PC-3 (cell line): ENCODE measurements at regions not wholly inside any gene's neighbourhood (a gene's known extent, or its start where the extent isn't known, plus 50 kb on each side); places are given as distances from the start of the nearest gene placed in this dataset.

Experiments used
- ATAC-seq: fragments of 200-7000 bp; cut with Tn5 transposase; 2 replicates; pipeline ENCODE4 v1.9.1; 2020; ENCODE audit warnings: mild to moderate bottlenecking, moderate library complexity
- BruUV-seq: library from RNA; stranded (reverse); fragments of 400-500 nt; replicated peaks from 2 replicates; lab custom pipeline; 2021; lab: Mats Ljungman, UMichigan
- CTCF ChIA-PET: fragments of 300-600 bp; sonication (Branson Sonifier 250); formaldehyde crosslinking; loops from one replicate; lab custom pipeline; 2022; ENCODE audit warnings: antibody characterized with exemption; lab: Charles Lee
- POLR2A ChIA-PET: fragments of 300-600 bp; sonication (Branson Sonifier 250); formaldehyde crosslinking; loops from one replicate; lab custom pipeline; 2022; ENCODE audit warnings: antibody characterized with exemption; ENCODE audit not compliant: unreplicated experiment; lab: Charles Lee
- DNase-seq: peaks from one replicate; pipeline ENCODE4 v3.0.0-alpha.2; 2015
- H2AFZ ChIP-seq: fragments of 300-600 bp; sonication (generic); 2 replicates; pipeline ENCODE4 v1.6.0; 2016; ENCODE audit warnings: antibody characterized with exemption, low read length
- H3F3A ChIP-seq: fragments of 300-600 bp; sonication (generic); one replicate; pipeline ENCODE4 v1.6.0; 2017; ENCODE audit warnings: antibody characterized with exemption, low read length, control low read depth, mild to moderate bottlenecking; ENCODE audit not compliant: unreplicated experiment
- H3K27ac ChIP-seq: fragments of 300-600 bp; sonication (generic); 2 replicates; pipeline ENCODE4 v1.5.1; 2016; ENCODE audit warnings: mild to moderate bottlenecking, low read length
- H3K27me3 ChIP-seq: fragments of 300-600 bp; sonication (generic); 2 replicates; pipeline ENCODE4 v1.6.1; 2016; ENCODE audit warnings: low read length, mixed read lengths
- H3K36me3 ChIP-seq: fragments of 300-600 bp; sonication (generic); 2 replicates; pipeline ENCODE4 v1.6.1; 2016; ENCODE audit warnings: low read depth, mixed run types, low read length, mixed read lengths
- H3K4me1 ChIP-seq: fragments of 300-600 bp; sonication (generic); 2 replicates; pipeline ENCODE4 v1.5.1; 2016; ENCODE audit warnings: low read length; ENCODE audit not compliant: insufficient read depth
- H3K4me2 ChIP-seq: fragments of 300-600 bp; sonication (generic); 2 replicates; pipeline ENCODE4 v1.6.0; 2016; ENCODE audit warnings: low read length
- H3K4me3 ChIP-seq: fragments of 300-600 bp; sonication (generic); 2 replicates; pipeline ENCODE4 v1.5.1; 2016; ENCODE audit warnings: mild to moderate bottlenecking, low read length, mixed read lengths
- H3K79me2 ChIP-seq: fragments of 300-600 bp; sonication (generic); 2 replicates; pipeline ENCODE4 v1.6.1; 2017; ENCODE audit warnings: low read length, mixed read lengths
- H3K9ac ChIP-seq: fragments of 300-600 bp; sonication (generic); 2 replicates; pipeline ENCODE4 v1.6.0; 2016; ENCODE audit warnings: mild to moderate bottlenecking, low read length
- H3K9me2 ChIP-seq: fragments of 300-600 bp; sonication (generic); replicated peaks from 2 replicates; pipeline ENCODE4 v1.6.1; 2016; ENCODE audit warnings: mixed run types, low read length, mixed read lengths
- H3K9me3 ChIP-seq: fragments of 300-600 bp; sonication (generic); 2 replicates; pipeline ENCODE4 v1.6.1; 2016; ENCODE audit warnings: low read length, mixed read lengths
- H4K20me1 ChIP-seq: fragments of 300-600 bp; sonication (generic); 2 replicates; pipeline ENCODE4 v1.6.1; 2016; ENCODE audit warnings: low read length, mixed read lengths
- CTCF ChIP-seq: fragments of 300-600 bp; sonication (generic); conservative IDR thresholded peaks from 2 replicates; pipeline ENCODE4 v1.5.1; 2017; ENCODE audit warnings: antibody characterized with exemption, low read depth, mild to moderate bottlenecking, low read length
- EZH2 ChIP-seq: fragments of 300-600 bp; sonication (generic); IDR thresholded peaks from one replicate; pipeline ENCODE4 v1.6.1; 2017; ENCODE audit warnings: antibody characterized with exemption, mild to moderate bottlenecking, low read length; ENCODE audit not compliant: unreplicated experiment
- EZH2phosphoT487 ChIP-seq: fragments of 300-600 bp; sonication (generic); IDR thresholded peaks from 2 replicates; pipeline ENCODE4 v1.6.1; 2018; ENCODE audit warnings: mild to moderate bottlenecking, antibody characterized with exemption, low read length, borderline replicate concordance
- intact Hi-C: fragments of 100-400 bp; cut with micrococcal nuclease; formaldehyde crosslinking; loops from 2 replicates; pipeline ENCODE4 v1.9.0; 2023

GRCh38 chr11:134637091-134638015 lies 225.3 kb upstream of the B3GAT1 start:
- Histone ChIP-seq H3K9me2 (no peaks in the 10 kb centered on the region), H3K9me3 (no peaks in the 10 kb centered on the region), H3K4me1 (no peaks in the 10 kb centered on the region), H3K27ac (no peak overlapping the region), H3F3A (no peaks in the 10 kb centered on the region), H3K79me2 (no peaks in the 10 kb centered on the region), H2AFZ (no peak overlapping the region), H3K9ac (no peak overlapping the region), H3K27me3 (peaks cover 81% of the 10 kb centered on the region), H3K4me3 (no peak overlapping the region), H4K20me1 (no peaks in the 10 kb centered on the region), H3K36me3 (no peaks in the 10 kb centered on the region), H3K4me2 (no peak overlapping the region)
- ChIA-PET CTCF (no interaction called here), POLR2A (no interaction called here)
- ATAC-seq (no peak), DNase-seq (no peak)
- intact Hi-C loops: no loop called here
- TF ChIP-seq EZH2phosphoT487 (no peak), EZH2 (no peak), CTCF (no peak)
- BruUV-seq: no TSS peak

- Histone ChIP-seq H3K9ac (no peak overlapping the region), H3K36me3 (no peaks in the 10 kb centered on the region), H4K20me1 (no peaks in the 10 kb centered on the region), H3K27me3 (peaks cover 76% of the 10 kb centered on the region), H3K9me3 (no peaks in the 10 kb centered on the region), H3K4me1 (no peaks in the 10 kb centered on the region), H3K4me2 (no peak overlapping the region), H2AFZ (no peak overlapping the region), H3F3A (no peaks in the 10 kb centered on the region), H3K27ac (no peak overlapping the region), H3K9me2 (no peaks in the 10 kb centered on the region), H3K4me3 (no peak overlapping the region), H3K79me2 (no peaks in the 10 kb centered on the region)
- BruUV-seq: no TSS peak
- no peak for ATAC-seq
- no peak for DNase-seq
- CTCF ChIA-PET: no interaction called here
- TF ChIP-seq EZH2: no peak
- no peak for TF ChIP-seq EZH2phosphoT487
- POLR2A ChIA-PET: no interaction called here
- intact Hi-C loops: no loop called here
Measured at GRCh38 chr11:134636071-134636470, 224.0 kb upstream of the B3GAT1 start.

- Histone ChIP-seq H3K36me3 (no peaks in the 10 kb centered on the region), H3K9me3 (0 out of 2 replicates have a peak, but pooled peaks cover 8% of the 10 kb centered on the region), H3K79me2 (no peaks in the 10 kb centered on the region), H4K20me1 (no peaks in the 10 kb centered on the region), H3K9ac (no peak overlapping the region), H3F3A (no peaks in the 10 kb centered on the region), H3K4me2 (no peak overlapping the region), H3K27me3 (peaks cover 78% of the 10 kb centered on the region), H3K27ac (no peak overlapping the region), H3K9me2 (no peaks in the 10 kb centered on the region), H3K4me3 (no peak overlapping the region), H2AFZ (no peak overlapping the region), H3K4me1 (no peaks in the 10 kb centered on the region)
- CTCF ChIA-PET: no interaction called here
- DNase-seq (no peak), ATAC-seq (no peak)
- TF ChIP-seq CTCF (no peak), EZH2phosphoT487 (no peak), EZH2 (no peak)
- POLR2A ChIA-PET: no interaction called here
- BruUV-seq: no TSS peak
- intact Hi-C loops: no loop called here
Measured at GRCh38 chr11:134634897-134635831, 223.1 kb upstream of the B3GAT1 start.
